HCT116 (cell line): ENCODE measurements at regions not wholly inside any gene's neighbourhood (a gene's known extent, or its start where the extent isn't known, plus 50 kb on each side); places are given as distances from the start of the nearest gene placed in this dataset.

Source experiments
- ATAC-seq: fragments of 200-7000 bp; cut with Tn5 transposase; 2 replicates; pipeline ENCODE4 v1.9.1; 2020; ENCODE audit warnings: mild to moderate bottlenecking, moderate library complexity
- BruUV-seq: library from RNA; stranded (reverse); fragments of 400-500 nt; replicated peaks from 2 replicates; lab custom pipeline; 2021; lab: Mats Ljungman, UMichigan
- CTCF ChIA-PET: fragments of 300-600 bp; sonication (Branson Sonifier 250); formaldehyde crosslinking; loops from one replicate; lab custom pipeline; 2021; ENCODE audit warnings: antibody characterized with exemption; lab: Charles Lee
- POLR2A ChIA-PET: fragments of 300-600, 350-600 bp; sonication (Branson Sonifier 250); formaldehyde crosslinking; loops from one replicate; lab custom pipeline; 2021; ENCODE audit warnings: antibody characterized with exemption; lab: Charles Lee
- RAD21 ChIA-PET, 2 experiments: fragments of 300-600 bp; sonication (Branson Sonifier 250); formaldehyde crosslinking; loops; one replicate each; lab custom pipeline; 2023; ENCODE audit warnings: low total read pairs in 2 of 2; ENCODE audit not compliant: uncharacterized antibody in 2 of 2, unreplicated experiment in 2 of 2, low non-redundant PET in 1 of 2; lab: Charles Lee
- DNase-seq: peaks from one replicate; pipeline ENCODE4 v3.0.0-alpha.2; 2010; ENCODE audit warnings: low read depth, low spot score
- H2AFZ ChIP-seq: fragments of 200-600 bp; shearing (Covaris generic), sonication (generic); 2 replicates; pipeline ENCODE4 v1.6.1; 2017; ENCODE audit warnings: low read depth, mixed run types, mixed read lengths, antibody characterized with exemption, low read length; ENCODE audit not compliant: poor library complexity, severe bottlenecking
- H3K27ac ChIP-seq: 2 replicates; pipeline ENCODE4 v1.5.1; 2012; ENCODE audit warnings: low read depth, low read length
- H3K27me3 ChIP-seq: fragments of 200-600 bp; sonication (generic); 2 replicates; pipeline ENCODE4 v1.6.1; 2016; ENCODE audit warnings: mixed run types, low read length, mixed read lengths; ENCODE audit not compliant: insufficient read depth
- H3K36me3 ChIP-seq, 2 experiments: fragments of 200-500 bp in 1 of 2; fragments of 200-600 bp in 1 of 2; sonication (Bioruptor generic) in 1 of 2; sonication (generic) in 1 of 2; 2 replicates each; pipeline versions ENCODE4 v1.5.1 to v1.6.1; 2014 to 2016; ENCODE audit warnings: low read length in 2 of 2, inconsistent platforms in 1 of 2, mixed read lengths in 1 of 2, mixed run types in 1 of 2; ENCODE audit not compliant: insufficient read depth in 2 of 2, control insufficient read depth in 1 of 2
- H3K4me1 ChIP-seq, 2 experiments: fragments of 200-600 bp in 1 of 2; sonication (generic) in 1 of 2; 2 replicates each; pipeline versions ENCODE4 v1.5.1 to v1.6.1; 2012 to 2017; ENCODE audit warnings: low read length in 2 of 2, inconsistent platforms in 1 of 2, mild to moderate bottlenecking in 1 of 2, mixed read lengths in 1 of 2, mixed run types in 1 of 2, moderate library complexity in 1 of 2; ENCODE audit not compliant: insufficient read depth in 2 of 2, control insufficient read depth in 1 of 2
- H3K4me2 ChIP-seq: fragments of 200-600 bp; sonication (generic); 2 replicates; pipeline ENCODE4 v1.6.1; 2017; ENCODE audit warnings: mixed run types, low read length, mixed read lengths
- H3K4me3 ChIP-seq, 2 experiments: fragments of 200-600 bp in 1 of 2; sonication (generic) in 1 of 2; replicated peaks in 1 of 2; 2 replicates each; pipeline ENCODE4 v1.5.1; 2011 to 2016; ENCODE audit warnings: low read length in 2 of 2, control low read depth in 1 of 2, low read depth in 1 of 2, mild to moderate bottlenecking in 1 of 2, mixed read lengths in 1 of 2, mixed run types in 1 of 2
- H3K79me2 ChIP-seq: fragments of 200-600 bp; sonication (generic); 2 replicates; pipeline ENCODE4 v1.6.1; 2017; ENCODE audit warnings: mild to moderate bottlenecking, mixed run types, low read length, moderate library complexity, mixed read lengths; ENCODE audit not compliant: insufficient read depth
- H3K9ac ChIP-seq: fragments of 200-600 bp; sonication (generic); 2 replicates; pipeline ENCODE4 v1.6.1; 2016; ENCODE audit warnings: low read length, mixed read lengths
- H3K9me2 ChIP-seq: fragments of 200-600 bp; sonication (generic), shearing (Covaris generic); 2 replicates; pipeline ENCODE4 v1.6.1; 2017; ENCODE audit warnings: mixed run types, mild to moderate bottlenecking, moderate library complexity; ENCODE audit not compliant: insufficient read depth
- H3K9me3 ChIP-seq, 2 experiments: fragments of 200-500 bp in 1 of 2; fragments of 200-600 bp in 1 of 2; sonication (Bioruptor generic) in 1 of 2; sonication (generic) in 1 of 2; 2 replicates each; pipeline ENCODE4 v1.6.1; 2014 to 2017; ENCODE audit warnings: low read length in 2 of 2, mixed read lengths in 2 of 2, inconsistent platforms in 1 of 2, low read depth in 1 of 2, mild to moderate bottlenecking in 1 of 2, mixed run types in 1 of 2, moderate library complexity in 1 of 2; ENCODE audit not compliant: control insufficient read depth in 1 of 2, insufficient read depth in 1 of 2
- H4K20me1 ChIP-seq: fragments of 200-600 bp; sonication (generic), shearing (Covaris generic); 2 replicates; pipeline ENCODE4 v1.6.1; 2017; ENCODE audit warnings: mixed run types, mild to moderate bottlenecking, moderate library complexity; ENCODE audit not compliant: insufficient read depth
- CBX3 ChIP-seq: IDR thresholded peaks from 2 replicates; pipeline ENCODE4 v1.6.1; 2012; ENCODE audit warnings: low read depth
- CEBPB ChIP-seq: IDR thresholded peaks from 2 replicates; pipeline ENCODE4 v1.6.1; 2012; ENCODE audit warnings: low read depth
- EGR1 ChIP-seq: IDR thresholded peaks from 2 replicates; pipeline ENCODE4 v1.6.1; 2012; ENCODE audit warnings: low read depth
- ELF1 ChIP-seq: IDR thresholded peaks from 2 replicates; pipeline ENCODE4 v1.6.1; 2012; ENCODE audit warnings: low read depth, borderline replicate concordance
- EZH2 ChIP-seq: fragments of 200-600 bp; sonication (generic); IDR thresholded peaks from 2 replicates; pipeline ENCODE4 v1.6.1; 2017; ENCODE audit warnings: antibody characterized with exemption, mixed run types
- EZH2phosphoT487 ChIP-seq: fragments of 200-600 bp; IDR thresholded peaks from 2 replicates; pipeline ENCODE4 v1.6.1; 2018; ENCODE audit warnings: antibody characterized with exemption, borderline replicate concordance
- JUND ChIP-seq: IDR thresholded peaks from 2 replicates; pipeline ENCODE4 v1.6.1; 2012
- MAX ChIP-seq: IDR thresholded peaks from 2 replicates; pipeline ENCODE4 v1.6.1; 2012
- POLR2A ChIP-seq: IDR thresholded peaks from 2 replicates; pipeline ENCODE4 v1.7.0; 2011; ENCODE audit warnings: borderline replicate concordance; ENCODE audit not compliant: insufficient read depth, insufficient read length; ENCODE audit errors: extremely low read depth
- SIN3A ChIP-seq: IDR thresholded peaks from 2 replicates; pipeline ENCODE4 v1.6.1; 2012; ENCODE audit warnings: low read depth
- SP1 ChIP-seq: IDR thresholded peaks from 2 replicates; pipeline ENCODE4 v1.6.1; 2012; ENCODE audit warnings: low read depth
- TCF7L2 ChIP-seq: IDR thresholded peaks from 2 replicates; pipeline ENCODE4 v1.7.0; 2011; ENCODE audit warnings: borderline replicate concordance, inconsistent platforms; ENCODE audit not compliant: insufficient read depth, insufficient read length; ENCODE audit errors: extremely low read depth
- YY1 ChIP-seq: IDR thresholded peaks from 2 replicates; pipeline ENCODE4 v1.6.1; 2011; ENCODE audit warnings: low read length, low read depth, moderate library complexity, mild to moderate bottlenecking; ENCODE audit not compliant: insufficient replicate concordance; ENCODE audit errors: extremely low read depth
- ZFX ChIP-seq: fragments of 450-650 bp; IDR thresholded peaks from 2 replicates; pipeline ENCODE4 v1.6.1; 2017
- ZNF274 ChIP-seq: fragments of 200-500 bp; sonication (Bioruptor generic); IDR thresholded peaks from 2 replicates; pipeline ENCODE4 v1.6.1; 2014; ENCODE audit warnings: mild to moderate bottlenecking, low read depth, low read length, inconsistent platforms
- intact Hi-C: fragments of 100-400 bp; cut with micrococcal nuclease; formaldehyde crosslinking; loops from 2 replicates; pipeline ENCODE4 v1.10.0; 2022
- TF ChIP-seq, protein P1 (sequence below), 3 experiments: fragments of 200-600 bp in 1 of 3; sonication (generic) in 1 of 3; IDR thresholded peaks in 2 of 3; conservative IDR thresholded peaks in 1 of 3; 2 replicates each; pipeline ENCODE4 v1.5.1; 2012 to 2017; ENCODE audit warnings: low read depth in 2 of 3, low read length in 2 of 3, antibody characterized with exemption in 1 of 3, borderline replicate concordance in 1 of 3, control low read depth in 1 of 3, mild to moderate bottlenecking in 1 of 3, mixed read lengths in 1 of 3, mixed run types in 1 of 3, moderate library complexity in 1 of 3; ENCODE audit not compliant: insufficient read depth in 1 of 3
- TF ChIP-seq, protein P2 (sequence below): IDR thresholded peaks from 2 replicates; pipeline ENCODE4 v1.6.1; 2012

- H2AFZ ChIP-seq = no peak overlapping the region
- no peaks in the 10 kb centered on the region for H4K20me1 ChIP-seq
- TF ChIP-seq POLR2A (no peak), EZH2phosphoT487 (no peak), MAX (no peak), EGR1 (no peak), SP1 (no peak), ZNF274 (no peak), YY1 (no peak), CEBPB (no peak), CBX3 (no peak), TCF7L2 (no peak), EZH2 (no peak), JUND (no peak), ELF1 (no peak), ZFX (no peak), SIN3A (no peak)
- TF ChIP-seq, protein P1, sequence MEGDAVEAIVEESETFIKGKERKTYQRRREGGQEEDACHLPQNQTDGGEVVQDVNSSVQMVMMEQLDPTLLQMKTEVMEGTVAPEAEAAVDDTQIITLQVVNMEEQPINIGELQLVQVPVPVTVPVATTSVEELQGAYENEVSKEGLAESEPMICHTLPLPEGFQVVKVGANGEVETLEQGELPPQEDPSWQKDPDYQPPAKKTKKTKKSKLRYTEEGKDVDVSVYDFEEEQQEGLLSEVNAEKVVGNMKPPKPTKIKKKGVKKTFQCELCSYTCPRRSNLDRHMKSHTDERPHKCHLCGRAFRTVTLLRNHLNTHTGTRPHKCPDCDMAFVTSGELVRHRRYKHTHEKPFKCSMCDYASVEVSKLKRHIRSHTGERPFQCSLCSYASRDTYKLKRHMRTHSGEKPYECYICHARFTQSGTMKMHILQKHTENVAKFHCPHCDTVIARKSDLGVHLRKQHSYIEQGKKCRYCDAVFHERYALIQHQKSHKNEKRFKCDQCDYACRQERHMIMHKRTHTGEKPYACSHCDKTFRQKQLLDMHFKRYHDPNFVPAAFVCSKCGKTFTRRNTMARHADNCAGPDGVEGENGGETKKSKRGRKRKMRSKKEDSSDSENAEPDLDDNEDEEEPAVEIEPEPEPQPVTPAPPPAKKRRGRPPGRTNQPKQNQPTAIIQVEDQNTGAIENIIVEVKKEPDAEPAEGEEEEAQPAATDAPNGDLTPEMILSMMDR (IDR thresholded peaks at IDR 0.05 in 2 of 3, conservative IDR thresholded peaks at IDR 0.05 in 1 of 3; ENCODE audit: borderline replicate concordance in 1 of 3, insufficient read depth in 1 of 3, low read depth in 2 of 3, low read length in 2 of 3) = no peak
- TF ChIP-seq, protein P2, sequence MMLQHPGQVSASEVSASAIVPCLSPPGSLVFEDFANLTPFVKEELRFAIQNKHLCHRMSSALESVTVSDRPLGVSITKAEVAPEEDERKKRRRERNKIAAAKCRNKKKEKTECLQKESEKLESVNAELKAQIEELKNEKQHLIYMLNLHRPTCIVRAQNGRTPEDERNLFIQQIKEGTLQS = no peak
- no peaks in the 10 kb centered on the region for H3K9me3 ChIP-seq
- ChIA-PET RAD21 (no interaction called here), POLR2A (no interaction called here), CTCF (no interaction called here)
- no peak overlapping the region for H3K27ac ChIP-seq
- ATAC-seq = no peak
- no peak overlapping the region for H3K4me2 ChIP-seq
- H3K27me3 ChIP-seq = no peaks in the 10 kb centered on the region
- no peaks in the 10 kb centered on the region for H3K4me1 ChIP-seq
- no TSS peak for BruUV-seq
- H3K36me3 ChIP-seq = no peaks in the 10 kb centered on the region
- intact Hi-C loops = no loop called here
- H3K4me3 ChIP-seq = no peak overlapping the region
- no peaks in the 10 kb centered on the region for H3K79me2 ChIP-seq
- DNase-seq = no peak
- no peaks in the 10 kb centered on the region for H3K9me2 ChIP-seq
- H3K9ac ChIP-seq = no peak overlapping the region
Measured at GRCh38 chrX:46125111-46125510, 420.1 kb downstream of the ZNF674 start.
